ENCODE measurements at regions not wholly inside any gene's neighbourhood (a gene's known extent, or its start where the extent isn't known, plus 50 kb on each side); places are given as distances from the start of the nearest gene placed in this dataset.

DNA sequence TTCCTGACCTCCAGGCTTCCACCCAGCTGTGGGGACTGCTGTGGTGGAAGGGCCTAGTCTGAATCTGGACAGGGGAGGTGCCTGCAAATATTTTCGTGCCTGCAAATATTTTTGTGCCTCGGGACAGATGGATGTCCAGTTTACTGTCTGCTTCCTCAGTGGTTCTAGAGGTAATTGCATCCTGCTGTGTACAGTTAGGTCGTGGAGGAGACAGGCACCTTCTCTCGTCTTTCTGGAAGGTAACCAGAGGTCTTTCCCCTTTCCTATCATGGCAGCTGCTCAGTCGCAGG, 53.8 kb upstream of the TINAGL1 start:
- Histone ChIP-seq H2AFZ (ENCODE audit: low read length) (no peak overlapping the region), H3K4me2 (ENCODE audit: low read depth, low read length) (no peak overlapping the region), H3F3A (ENCODE audit: insufficient read depth, low read length) (no peaks in the 10 kb centered on the region), H3K27ac (ENCODE audit: low read length) (no peak overlapping the region), H3K4me3 (ENCODE audit: low read length) (no peak overlapping the region), H3K27me3 (replicated peaks; ENCODE audit: insufficient read depth, low read length) (no peaks in the 10 kb centered on the region), H3K79me2 (ENCODE audit: low read length) (no peaks in the 10 kb centered on the region), H4K20me1 (ENCODE audit: insufficient read depth, low read length) (no peaks in the 10 kb centered on the region), H3K36me3 (replicated peaks; ENCODE audit: insufficient read depth, low read length) (no peaks in the 10 kb centered on the region), H3K9me3 (replicated peaks; ENCODE audit: insufficient read depth, low read length) (no peaks in the 10 kb centered on the region), H3K4me1 (ENCODE audit: low read length) (no peaks in the 10 kb centered on the region), H3K9ac (ENCODE audit: low read length) (no peak overlapping the region), H3K9me2 (replicated peaks; ENCODE audit: insufficient read depth, low read length) (no peaks in the 10 kb centered on the region)
- TF ChIP-seq, protein P1, sequence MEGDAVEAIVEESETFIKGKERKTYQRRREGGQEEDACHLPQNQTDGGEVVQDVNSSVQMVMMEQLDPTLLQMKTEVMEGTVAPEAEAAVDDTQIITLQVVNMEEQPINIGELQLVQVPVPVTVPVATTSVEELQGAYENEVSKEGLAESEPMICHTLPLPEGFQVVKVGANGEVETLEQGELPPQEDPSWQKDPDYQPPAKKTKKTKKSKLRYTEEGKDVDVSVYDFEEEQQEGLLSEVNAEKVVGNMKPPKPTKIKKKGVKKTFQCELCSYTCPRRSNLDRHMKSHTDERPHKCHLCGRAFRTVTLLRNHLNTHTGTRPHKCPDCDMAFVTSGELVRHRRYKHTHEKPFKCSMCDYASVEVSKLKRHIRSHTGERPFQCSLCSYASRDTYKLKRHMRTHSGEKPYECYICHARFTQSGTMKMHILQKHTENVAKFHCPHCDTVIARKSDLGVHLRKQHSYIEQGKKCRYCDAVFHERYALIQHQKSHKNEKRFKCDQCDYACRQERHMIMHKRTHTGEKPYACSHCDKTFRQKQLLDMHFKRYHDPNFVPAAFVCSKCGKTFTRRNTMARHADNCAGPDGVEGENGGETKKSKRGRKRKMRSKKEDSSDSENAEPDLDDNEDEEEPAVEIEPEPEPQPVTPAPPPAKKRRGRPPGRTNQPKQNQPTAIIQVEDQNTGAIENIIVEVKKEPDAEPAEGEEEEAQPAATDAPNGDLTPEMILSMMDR (IDR thresholded peaks at IDR 0.05; ENCODE audit: low read length): no peak
- TF ChIP-seq EZH2phosphoT487 (IDR thresholded peaks at IDR 0.05; ENCODE audit: low read length): no peak
- no peak for TF ChIP-seq EZH2 (optimal IDR thresholded peaks at IDR 0.05; ENCODE audit: low read depth, low read length)
- no peak for DNase-seq

- Histone ChIP-seq H3K4me1 (ENCODE audit: low read length) (no peaks in the 10 kb centered on the region), H3K79me2 (ENCODE audit: low read length) (no peaks in the 10 kb centered on the region), H3K9me2 (replicated peaks; ENCODE audit: insufficient read depth, low read length) (no peaks in the 10 kb centered on the region), H3K27me3 (replicated peaks; ENCODE audit: insufficient read depth, low read length) (no peaks in the 10 kb centered on the region), H3K27ac (ENCODE audit: low read length) (no peak overlapping the region), H3K4me2 (ENCODE audit: low read depth, low read length) (no peak overlapping the region), H3K9ac (ENCODE audit: low read length) (no peak overlapping the region), H3K36me3 (replicated peaks; ENCODE audit: insufficient read depth, low read length) (no peaks in the 10 kb centered on the region), H4K20me1 (ENCODE audit: insufficient read depth, low read length) (no peaks in the 10 kb centered on the region), H2AFZ (ENCODE audit: low read length) (no peak overlapping the region), H3K9me3 (replicated peaks; ENCODE audit: insufficient read depth, low read length) (no peaks in the 10 kb centered on the region), H3K4me3 (ENCODE audit: low read length) (no peak overlapping the region), H3F3A (ENCODE audit: insufficient read depth, low read length) (no peaks in the 10 kb centered on the region)
- DNase-seq: no peak
- TF ChIP-seq, protein P1 (IDR thresholded peaks at IDR 0.05; ENCODE audit: low read length): no peak
- no peak for TF ChIP-seq EZH2 (optimal IDR thresholded peaks at IDR 0.05; ENCODE audit: low read depth, low read length)
- TF ChIP-seq EZH2phosphoT487 (IDR thresholded peaks at IDR 0.05; ENCODE audit: low read length): no peak
These were observed 53.3 kb upstream of the TINAGL1 start for GRCh38 chr1:31523012-31523411.

GRCh38 chr1:31523769-31524168, 52.5 kb upstream of the TINAGL1 start:
- no peak for DNase-seq
- Histone ChIP-seq H4K20me1 (ENCODE audit: insufficient read depth, low read length) (no peaks in the 10 kb centered on the region), H3K79me2 (ENCODE audit: low read length) (no peaks in the 10 kb centered on the region), H3K9me2 (replicated peaks; ENCODE audit: insufficient read depth, low read length) (no peaks in the 10 kb centered on the region), H3K4me1 (ENCODE audit: low read length) (no peaks in the 10 kb centered on the region), H3K27me3 (replicated peaks; ENCODE audit: insufficient read depth, low read length) (no peaks in the 10 kb centered on the region), H3K4me3 (ENCODE audit: low read length) (no peak overlapping the region), H3K27ac (ENCODE audit: low read length) (no peak overlapping the region), H3K4me2 (ENCODE audit: low read depth, low read length) (no peak overlapping the region), H3F3A (ENCODE audit: insufficient read depth, low read length) (no peaks in the 10 kb centered on the region), H3K9me3 (replicated peaks; ENCODE audit: insufficient read depth, low read length) (no peaks in the 10 kb centered on the region), H2AFZ (ENCODE audit: low read length) (no peak overlapping the region), H3K9ac (ENCODE audit: low read length) (no peak overlapping the region), H3K36me3 (replicated peaks; ENCODE audit: insufficient read depth, low read length) (no peaks in the 10 kb centered on the region)
- TF ChIP-seq, protein P1 (IDR thresholded peaks at IDR 0.05; ENCODE audit: low read length): no peak
- TF ChIP-seq EZH2phosphoT487 (IDR thresholded peaks at IDR 0.05; ENCODE audit: low read length): no peak
- TF ChIP-seq EZH2 (optimal IDR thresholded peaks at IDR 0.05; ENCODE audit: low read depth, low read length): no peak
